ENCODE measurements at regions not wholly inside any gene's neighbourhood (a gene's known extent, or its start where the extent isn't known, plus 50 kb on each side); places are given as distances from the start of the nearest gene placed in this dataset.
A peak's percentile ranks its signal among the peaks of the same experiment; 100 is the strongest.

- 0 out of 2 replicates have a peak overlapping the region, but pooled peaks have one; percentile 11 for H3K27ac ChIP-seq (ENCODE audit: extremely low read depth, low read depth, low read length)
- no peaks in the 10 kb centered on the region for H3K9me3 ChIP-seq (ENCODE audit: control insufficient read depth, insufficient read depth, low read depth, low read length)
- ChIA-PET CTCF (interaction anchor here (0.6 to 0.7 kb wide), 2 partner anchors 25 to 74 kb away, joined by 3 to 6 read pairs; no protein-coding TSS in a partner anchor), POLR2A (no interaction called here)
- TF ChIP-seq ZNF248 (tag by site-specific recombination; IDR thresholded peaks at IDR 0.05) (no peak), PRDM6 (tag by site-specific recombination; IDR thresholded peaks at IDR 0.05) (peak; percentile 60), ZNF549 (tag by site-specific recombination; IDR thresholded peaks at IDR 0.05) (peak; percentile 40; the same call in 1 of the 2 replicates)
- H3K4me1 ChIP-seq (ENCODE audit: control insufficient read depth, insufficient read depth, low read length) = peaks cover 10% of the 10 kb centered on the region
- no peak overlapping the region for H3K4me3 ChIP-seq (ENCODE audit: low read depth, low read length)
- no peaks in the 10 kb centered on the region for H3K36me3 ChIP-seq (ENCODE audit: control insufficient read depth in 2 of 2, insufficient read depth in 1 of 2, low read length in 2 of 2)
These were observed 304.2 kb downstream of the EPHA4 start for GRCh38 chr2:221267773-221268425.

- H3K4me3 ChIP-seq (ENCODE audit: low read depth, low read length) = no peak overlapping the region
- POLR2A ChIA-PET = no interaction called here
- H3K4me1 ChIP-seq (ENCODE audit: control insufficient read depth, insufficient read depth, low read length) = peaks cover 10% of the 10 kb centered on the region
- CTCF ChIA-PET = interaction anchor here (0.6 kb wide), 1 partner anchor 26 kb away, joined by 3 read pairs; no protein-coding TSS in a partner anchor
- no peaks in the 10 kb centered on the region for H3K36me3 ChIP-seq (ENCODE audit: control insufficient read depth in 2 of 2, insufficient read depth in 1 of 2, low read length in 2 of 2)
- TF ChIP-seq HOXD13 (CRISPR knock-in tag; IDR thresholded peaks at IDR 0.05; ENCODE audit: borderline replicate concordance) (no peak), TSHZ1 (tag by site-specific recombination; IDR thresholded peaks at IDR 0.05; ENCODE audit: borderline replicate concordance) (no peak), GLIS1 (tag by site-specific recombination; IDR thresholded peaks at IDR 0.05) (no peak), ZNF248 (tag by site-specific recombination; IDR thresholded peaks at IDR 0.05) (no peak), BCL11A (tag by site-specific recombination; IDR thresholded peaks at IDR 0.05; ENCODE audit: low read depth) (no peak), ZNF654 (tag by site-specific recombination; IDR thresholded peaks at IDR 0.05; ENCODE audit: low read depth) (no peak), REPIN1 (tag by site-specific recombination; IDR thresholded peaks at IDR 0.05; ENCODE audit: low read depth) (no peak), ZNF837 (tag by site-specific recombination; IDR thresholded peaks at IDR 0.05) (no peak), KLF8 (tag by site-specific recombination; IDR thresholded peaks at IDR 0.05) (no peak), ZBTB48 (tag by site-specific recombination; IDR thresholded peaks at IDR 0.05) (no peak), KLF17 (tag by site-specific recombination; IDR thresholded peaks at IDR 0.05) (no peak), ZNF211 (tag by site-specific recombination; IDR thresholded peaks at IDR 0.05; ENCODE audit: low read depth) (no peak), ZNF394 (tag by site-specific recombination; IDR thresholded peaks at IDR 0.05; ENCODE audit: borderline replicate concordance) (no peak)
- H3K9me3 ChIP-seq (ENCODE audit: control insufficient read depth, insufficient read depth, low read depth, low read length) = no peaks in the 10 kb centered on the region
- 0 out of 2 replicates have a peak overlapping the region, but pooled peaks have one; percentile 11 for H3K27ac ChIP-seq (ENCODE audit: extremely low read depth, low read depth, low read length)
These were observed 303.5 kb downstream of the EPHA4 start for GRCh38 chr2:221268631-221269030.
